ENCODE measurements at regions not wholly inside any gene's neighbourhood (a gene's known extent, or its start where the extent isn't known, plus 50 kb on each side); places are given as distances from the start of the nearest gene placed in this dataset.

- intact Hi-C loops (cut with micrococcal nuclease): no loop called here
- Histone ChIP-seq H3K4me2 (replicated peaks; ENCODE audit: low read depth, low read length, poor library complexity, severe bottlenecking) (no peak overlapping the region), H3K4me1 (ENCODE audit: control insufficient read depth in 2 of 2, insufficient read depth in 2 of 2, low read length in 2 of 2) (no peaks in the 10 kb centered on the region), H2AFZ (ENCODE audit: insufficient read depth, low read depth, low read length, poor library complexity, severe bottlenecking) (no peak overlapping the region), H3K4me3 (ENCODE audit: control extremely low read depth in 1 of 5, extremely low read depth in 1 of 5, insufficient read depth in 1 of 5, low read depth in 2 of 5, low read length in 4 of 5) (no peak overlapping the region), H3K27me3 (replicated peaks in 1 of 4; ENCODE audit: control extremely low read depth in 1 of 4, control insufficient read depth in 3 of 4, insufficient read depth in 4 of 4, low read length in 3 of 4) (no peaks in the 10 kb centered on the region), H3K27ac (ENCODE audit: low read length in 2 of 2) (no peak overlapping the region), H3K9me3 (ENCODE audit: control extremely low read depth in 1 of 3, control insufficient read depth in 2 of 3, insufficient read depth in 1 of 3, low read length in 2 of 3) (peaks cover 0 to 24% (median 22%) of the 10 kb centered on the region in 3 donors), H3K36me3 (replicated peaks in 1 of 2; ENCODE audit: control extremely low read depth in 1 of 2, control insufficient read depth in 1 of 2, extremely low read depth in 1 of 2, insufficient read depth in 2 of 2, low read length in 1 of 2) (peaks cover 1 to 15% of the 10 kb centered on the region in 2 experiments), H3K9ac (ENCODE audit: low read length) (no peak overlapping the region), H4K20me1 (ENCODE audit: control insufficient read depth, insufficient read depth, low read length, poor library complexity, severe bottlenecking) (peaks cover 8% of the 10 kb centered on the region), H3K79me2 (ENCODE audit: control insufficient read depth, insufficient read depth, low read length) (peaks cover 15% of the 10 kb centered on the region)
- ATAC-seq (ENCODE audit: low read depth) (no peak), DNase-seq (no peak)
- Mint-ChIP-seq H3K4me3 (no peak overlapping the region), H3K9me3 (ENCODE audit: insufficient read depth) (peaks cover 14% of the 10 kb centered on the region), H3K27ac (no peak overlapping the region), H3K4me1 (no peaks in the 10 kb centered on the region), H3K27me3 (no peaks in the 10 kb centered on the region)
- CTCF ChIA-PET: no interaction called here
- WGBS (ENCODE audit: insufficient coverage): 100% methylated on average over 6 of the region's 11 CpGs
- TF ChIP-seq CTCF (IDR thresholded peaks at IDR 0.05) (no peak), EZH2 (IDR thresholded peaks at IDR 0.05; ENCODE audit: borderline replicate concordance, insufficient read depth, low read depth, low read length, poor library complexity, severe bottlenecking) (no peak)
- POLR2A ChIA-PET: no interaction called here
Observed at GRCh38 chr7:149570784-149571183, 73.2 kb upstream of the ZNF746 start.

- intact Hi-C loops (cut with micrococcal nuclease): no loop called here
- no peak overlapping the region for H3K27ac Mint-ChIP-seq
- TF ChIP-seq EZH2 (IDR thresholded peaks at IDR 0.05; ENCODE audit: borderline replicate concordance, insufficient read depth, low read depth, low read length, poor library complexity, severe bottlenecking) (no peak), CTCF (IDR thresholded peaks at IDR 0.05) (no peak)
- no peak overlapping the region for H3K4me3 Mint-ChIP-seq
- no peaks in the 10 kb centered on the region for H3K4me1 Mint-ChIP-seq
- ATAC-seq (ENCODE audit: low read depth) (no peak), DNase-seq (no peak)
- 100% methylated on average over 2 of the region's 12 CpGs for WGBS (ENCODE audit: insufficient coverage)
- POLR2A ChIA-PET: no interaction called here
- no peaks in the 10 kb centered on the region for H3K27me3 Mint-ChIP-seq
- peaks cover 1 to 15% of the 10 kb centered on the region in 2 experiments for H3K36me3 ChIP-seq (replicated peaks in 1 of 2; ENCODE audit: control extremely low read depth in 1 of 2, control insufficient read depth in 1 of 2, extremely low read depth in 1 of 2, insufficient read depth in 2 of 2, low read length in 1 of 2)
- H3K9me3 Mint-ChIP-seq (ENCODE audit: insufficient read depth): peaks cover 14% of the 10 kb centered on the region
- peaks cover 8% of the 10 kb centered on the region for H4K20me1 ChIP-seq (ENCODE audit: control insufficient read depth, insufficient read depth, low read length, poor library complexity, severe bottlenecking)
- no peak overlapping the region for H3K4me2 ChIP-seq (replicated peaks; ENCODE audit: low read depth, low read length, poor library complexity, severe bottlenecking)
- H3K27ac ChIP-seq (ENCODE audit: low read length in 2 of 2): no peak overlapping the region
- H3K9ac ChIP-seq (ENCODE audit: low read length): no peak overlapping the region
- H3K9me3 ChIP-seq (ENCODE audit: control extremely low read depth in 1 of 3, control insufficient read depth in 2 of 3, insufficient read depth in 1 of 3, low read length in 2 of 3): peaks cover 0 to 24% (median 22%) of the 10 kb centered on the region in 3 donors
- H3K4me1 ChIP-seq (ENCODE audit: control insufficient read depth in 2 of 2, insufficient read depth in 2 of 2, low read length in 2 of 2): no peaks in the 10 kb centered on the region
- CTCF ChIA-PET: interaction anchor here (0.6 to 1.5 kb wide), 2 partner anchors 23 to 521 kb away, joined by 3 to 4 read pairs; no protein-coding TSS in a partner anchor
- no peaks in the 10 kb centered on the region for H3K27me3 ChIP-seq (replicated peaks in 1 of 4; ENCODE audit: control extremely low read depth in 1 of 4, control insufficient read depth in 3 of 4, insufficient read depth in 4 of 4, low read length in 3 of 4)
- no peak overlapping the region for H2AFZ ChIP-seq (ENCODE audit: insufficient read depth, low read depth, low read length, poor library complexity, severe bottlenecking)
- H3K4me3 ChIP-seq (ENCODE audit: control extremely low read depth in 1 of 5, extremely low read depth in 1 of 5, insufficient read depth in 1 of 5, low read depth in 2 of 5, low read length in 4 of 5): no peak overlapping the region
- peaks cover 15% of the 10 kb centered on the region for H3K79me2 ChIP-seq (ENCODE audit: control insufficient read depth, insufficient read depth, low read length)
Observed at GRCh38 chr7:149569726-149570422, 72.3 kb upstream of the ZNF746 start.
